HUES6 (cell line): ENCODE measurements at regions not wholly inside any gene's neighbourhood (a gene's known extent, or its start where the extent isn't known, plus 50 kb on each side); places are given as distances from the start of the nearest gene placed in this dataset.

ENCODE experiments used
- H3K27ac ChIP-seq: 2 replicates; pipeline ENCODE4 v1.7.0; 2013; ENCODE audit warnings: low read depth, mild to moderate bottlenecking, low read length, inconsistent platforms
- H3K27me3 ChIP-seq: 2 replicates; pipeline ENCODE4 v1.6.1; 2013; ENCODE audit warnings: low read length; ENCODE audit not compliant: control insufficient read depth, insufficient read depth
- H3K36me3 ChIP-seq: 2 replicates; pipeline ENCODE4 v1.6.1; 2013; ENCODE audit warnings: low read length; ENCODE audit not compliant: control insufficient read depth, insufficient read depth
- H3K4me1 ChIP-seq: 2 replicates; pipeline ENCODE4 v1.6.1; 2013; ENCODE audit warnings: low read length; ENCODE audit not compliant: control insufficient read depth, insufficient read depth
- H3K4me3 ChIP-seq: 2 replicates; pipeline ENCODE4 v1.5.1; 2013; ENCODE audit warnings: low read depth, low read length
- H3K9ac ChIP-seq: one replicate; pipeline ENCODE4 v1.6.1; 2013; ENCODE audit warnings: mild to moderate bottlenecking, low read length
- H3K9me3 ChIP-seq: 2 replicates; pipeline ENCODE4 v1.6.1; 2013; ENCODE audit warnings: low read depth, low read length; ENCODE audit not compliant: control insufficient read depth, insufficient read depth

DNA sequence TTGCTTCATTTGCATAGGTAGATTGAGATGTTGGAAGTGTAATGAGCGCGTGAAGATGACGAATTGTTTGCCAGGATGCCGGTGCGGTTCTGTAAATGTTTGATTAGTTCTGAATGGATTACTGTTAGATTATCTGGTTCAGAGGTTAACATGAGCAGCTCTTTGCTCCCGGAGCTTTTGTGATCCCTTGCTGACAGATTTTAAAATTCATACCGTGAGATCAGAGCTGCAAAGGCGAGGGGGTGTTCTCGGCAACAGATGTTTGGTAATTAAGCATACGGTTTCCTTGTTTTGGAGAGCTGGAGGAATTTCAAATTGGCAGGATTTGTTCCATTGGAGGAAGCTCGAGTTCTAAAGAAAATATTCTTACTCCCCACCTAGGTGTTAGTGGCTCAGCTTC is 237.8 kb upstream of the GPR26 start:
- H3K9me3 ChIP-seq, result no peaks in the 10 kb centered on the region
- no peak overlapping the region for H3K27ac ChIP-seq
- H3K4me3 ChIP-seq, result no peak overlapping the region
- no peaks in the 10 kb centered on the region; the same call in 1 of the 2 replicates for H3K4me1 ChIP-seq
- no peaks in the 10 kb centered on the region for H3K36me3 ChIP-seq
- no peak overlapping the region for H3K9ac ChIP-seq
- H3K27me3 ChIP-seq, result no peaks in the 10 kb centered on the region

DNA sequence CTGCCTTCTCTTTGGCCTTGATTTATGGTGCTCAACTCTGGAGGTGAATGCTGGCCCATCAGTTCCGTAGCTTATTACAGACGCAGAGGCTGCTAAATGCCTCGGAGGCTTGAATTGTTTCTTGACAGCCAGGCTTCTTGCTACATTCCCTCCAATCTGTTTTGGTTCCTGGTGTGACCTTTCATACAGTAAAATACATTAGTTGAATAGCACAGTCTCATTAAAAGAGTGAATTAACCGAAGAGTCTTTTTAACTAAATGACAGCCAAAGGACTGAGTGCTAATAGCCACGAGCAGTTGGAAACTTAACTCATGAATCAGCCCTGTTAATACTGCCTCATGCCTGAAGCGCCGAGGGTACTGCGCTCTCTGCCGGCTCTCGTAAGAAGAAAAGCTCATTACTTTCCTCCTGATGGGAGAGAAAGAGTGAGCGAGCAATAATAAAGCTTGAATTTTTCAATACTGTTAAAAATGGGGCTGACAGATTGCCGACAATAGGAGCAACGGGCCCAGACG is 236.4 kb upstream of the GPR26 start:
- no peak overlapping the region for H3K9ac ChIP-seq
- H3K4me1 ChIP-seq, result no peaks in the 10 kb centered on the region; the same call in 1 of the 2 replicates
- no peak overlapping the region for H3K27ac ChIP-seq
- no peak overlapping the region for H3K4me3 ChIP-seq
- H3K27me3 ChIP-seq, result no peaks in the 10 kb centered on the region
- H3K9me3 ChIP-seq, result no peaks in the 10 kb centered on the region
- no peaks in the 10 kb centered on the region for H3K36me3 ChIP-seq

DNA sequence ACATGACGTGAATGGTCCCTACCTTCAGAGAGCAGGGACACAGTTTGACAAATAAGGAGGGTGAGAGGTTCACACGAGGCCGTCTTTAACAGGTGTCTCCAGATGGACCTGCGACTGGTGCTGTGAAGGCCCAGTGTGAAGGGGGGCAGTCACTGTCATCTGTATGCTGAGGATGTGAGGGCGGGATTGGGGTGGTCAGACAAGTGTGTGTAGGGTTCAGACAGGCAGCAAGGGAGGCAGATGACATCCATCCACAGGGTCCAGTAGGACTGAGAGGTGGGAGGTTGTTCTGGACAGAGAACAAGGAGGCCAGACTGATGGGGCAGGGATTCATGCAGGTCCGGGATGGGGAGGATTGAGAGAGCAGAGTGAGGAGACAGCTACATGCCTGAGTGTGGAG is 232.6 kb upstream of the GPR26 start:
- H3K4me3 ChIP-seq, result no peak overlapping the region
- no peak overlapping the region for H3K9ac ChIP-seq
- no peak overlapping the region for H3K27ac ChIP-seq
- no peaks in the 10 kb centered on the region; the same call in 1 of the 2 replicates for H3K4me1 ChIP-seq
- H3K9me3 ChIP-seq, result no peaks in the 10 kb centered on the region
- H3K27me3 ChIP-seq, result no peaks in the 10 kb centered on the region
- no peaks in the 10 kb centered on the region for H3K36me3 ChIP-seq

DNA sequence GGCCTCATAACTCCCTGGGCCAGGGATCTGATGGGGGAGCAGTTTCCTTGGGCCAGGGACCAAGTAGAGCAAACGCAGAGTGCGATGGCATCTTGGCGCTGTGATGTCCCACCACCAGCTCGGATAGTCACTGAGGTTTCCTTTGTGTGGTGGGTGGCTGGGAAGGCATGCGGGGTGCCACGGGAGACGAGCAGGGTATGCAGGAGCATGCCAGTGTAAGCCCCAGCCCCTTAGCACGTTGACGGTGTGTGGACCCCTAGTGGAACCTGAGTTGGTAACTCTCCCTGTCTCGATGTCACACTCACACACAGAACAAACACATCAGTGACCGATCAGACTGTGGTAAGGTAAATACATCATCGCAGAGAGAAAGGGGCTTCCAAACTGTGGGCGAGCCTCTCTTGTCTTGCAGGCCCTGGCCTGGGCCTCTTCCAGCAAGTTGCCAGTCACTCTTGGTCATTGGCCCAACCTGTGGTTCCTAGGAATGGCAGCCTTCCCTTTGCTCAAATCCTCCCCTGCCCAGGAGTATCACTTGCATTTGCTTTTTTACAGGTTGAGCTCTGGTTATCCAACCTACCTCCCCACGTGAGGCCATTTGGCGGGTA is 231.6 kb upstream of the GPR26 start:
- H3K4me1 ChIP-seq, result no peaks in the 10 kb centered on the region; the same call in 1 of the 2 replicates
- no peak overlapping the region for H3K27ac ChIP-seq
- no peaks in the 10 kb centered on the region for H3K9me3 ChIP-seq
- H3K36me3 ChIP-seq, result no peaks in the 10 kb centered on the region
- H3K27me3 ChIP-seq, result no peaks in the 10 kb centered on the region
- no peak overlapping the region for H3K9ac ChIP-seq
- H3K4me3 ChIP-seq, result no peak overlapping the region

DNA sequence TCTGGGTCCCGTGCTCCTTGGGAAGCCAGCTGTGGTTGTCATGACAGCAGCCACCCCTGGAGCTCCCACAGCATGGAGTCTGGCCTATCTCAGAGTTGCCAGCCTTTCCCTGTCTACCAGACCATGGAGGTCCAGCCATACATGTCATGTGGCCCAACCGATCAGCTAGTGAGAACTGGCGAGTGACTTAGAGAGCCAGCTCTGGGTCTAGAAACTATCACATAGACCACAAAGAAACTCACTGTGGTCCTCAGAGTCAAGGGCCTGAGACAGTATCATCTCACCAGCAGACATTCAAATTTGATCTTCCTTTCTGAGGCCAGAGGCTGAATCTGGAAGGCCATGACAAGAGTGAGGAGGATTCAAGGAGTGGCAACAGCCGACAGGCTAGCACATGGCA is 223.3 kb upstream of the GPR26 start:
- Histone ChIP-seq H3K9me3 (no peaks in the 10 kb centered on the region), H3K9ac (no peak overlapping the region), H3K4me3 (no peak overlapping the region), H3K4me1 (no peaks in the 10 kb centered on the region), H3K27me3 (peaks cover 3% of the 10 kb centered on the region; the same call in 1 of the 2 replicates), H3K36me3 (no peaks in the 10 kb centered on the region), H3K27ac (no peak overlapping the region)

DNA sequence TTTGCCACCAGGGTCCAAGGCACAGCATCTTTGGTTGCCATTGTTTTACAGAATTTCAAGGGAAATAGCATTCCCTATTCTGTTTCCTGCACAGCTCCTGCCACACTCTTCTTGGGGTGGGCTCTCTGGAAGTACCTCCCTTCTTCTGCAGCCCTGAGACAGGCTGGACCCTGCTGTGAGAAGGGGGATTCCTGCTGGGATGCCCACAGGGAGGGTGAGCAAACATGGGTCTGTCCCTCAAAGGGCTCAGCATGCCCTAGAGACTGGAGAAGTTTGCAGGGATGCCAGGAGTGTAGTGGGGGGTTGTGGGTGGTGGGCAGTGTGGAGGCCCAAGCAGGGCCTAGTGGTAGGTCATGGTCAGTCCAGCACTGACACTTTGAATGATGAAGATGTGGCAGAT is 222.2 kb upstream of the GPR26 start:
- no peak overlapping the region for H3K27ac ChIP-seq
- no peaks in the 10 kb centered on the region for H3K9me3 ChIP-seq
- no peaks in the 10 kb centered on the region for H3K4me1 ChIP-seq
- H3K36me3 ChIP-seq, result no peaks in the 10 kb centered on the region
- H3K27me3 ChIP-seq, result peaks cover 3% of the 10 kb centered on the region; the same call in 1 of the 2 replicates
- H3K4me3 ChIP-seq, result no peak overlapping the region
- no peak overlapping the region for H3K9ac ChIP-seq

DNA sequence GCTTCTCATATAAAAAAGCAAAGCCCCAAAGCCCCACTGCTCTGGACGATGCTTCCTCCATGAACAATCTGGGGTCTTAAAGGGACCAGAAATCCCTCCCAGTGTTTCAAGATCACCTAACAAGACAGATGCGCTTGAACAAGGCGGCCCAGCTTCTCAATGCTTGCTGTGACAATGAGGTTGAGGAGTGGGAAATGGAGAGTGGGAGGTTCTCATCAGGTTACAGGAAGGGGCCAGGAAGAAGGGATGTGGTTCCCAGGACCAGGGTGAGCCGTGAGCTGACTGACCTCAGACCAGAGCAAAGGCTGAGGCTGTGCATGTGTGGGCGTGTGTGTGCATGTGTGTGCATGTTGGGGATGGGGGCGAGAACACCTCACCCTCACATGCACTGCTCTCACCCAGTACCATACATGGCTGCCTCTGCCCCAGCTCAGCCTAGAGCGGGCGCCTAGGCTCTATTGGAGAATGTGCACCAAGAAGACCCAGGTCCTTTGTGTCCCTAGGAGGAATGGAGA is 220.8 kb upstream of the GPR26 start:
- Histone ChIP-seq H3K9ac (no peak overlapping the region), H3K36me3 (no peaks in the 10 kb centered on the region), H3K4me1 (no peaks in the 10 kb centered on the region), H3K27me3 (peaks cover 3% of the 10 kb centered on the region; the same call in 1 of the 2 replicates), H3K27ac (no peak overlapping the region), H3K4me3 (no peak overlapping the region), H3K9me3 (no peaks in the 10 kb centered on the region)

DNA sequence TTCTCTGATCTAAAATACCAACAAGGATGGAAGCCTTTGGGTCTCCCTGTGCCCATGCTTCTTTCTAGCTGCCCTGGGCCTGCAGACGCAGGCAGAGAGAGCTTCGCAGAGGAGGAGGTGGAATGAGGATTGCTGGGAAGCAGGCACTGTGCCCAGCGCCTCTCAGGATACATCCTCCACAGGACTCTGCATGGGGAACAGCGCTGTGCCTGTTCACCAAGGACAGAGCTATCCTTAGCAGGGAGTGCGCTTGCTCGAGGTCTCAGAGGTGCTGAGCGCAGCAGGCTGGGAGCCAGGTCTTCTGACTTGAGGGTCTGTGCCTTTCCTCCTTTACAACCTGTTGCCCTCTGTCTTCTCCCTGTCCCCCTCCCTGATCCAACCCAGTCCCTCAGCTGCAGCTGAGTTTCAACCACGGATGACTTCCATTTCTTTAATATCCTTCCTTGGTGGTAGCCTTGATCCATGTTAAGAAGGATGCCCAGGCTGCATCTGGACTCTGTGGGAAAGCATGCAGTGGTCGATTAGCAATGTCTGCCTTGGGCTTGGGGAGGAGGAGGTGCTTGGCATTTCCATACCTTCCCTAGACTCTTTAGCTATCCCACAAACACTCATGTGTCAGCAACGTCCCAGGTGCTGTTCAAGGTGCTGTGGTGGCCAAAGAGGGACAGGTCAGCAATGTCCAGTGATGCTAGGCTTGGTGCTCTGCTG is 219.6 kb upstream of the GPR26 start:
- H3K9ac ChIP-seq, result no peak overlapping the region
- no peaks in the 10 kb centered on the region for H3K36me3 ChIP-seq
- no peaks in the 10 kb centered on the region for H3K4me1 ChIP-seq
- H3K27me3 ChIP-seq, result peaks cover 3% of the 10 kb centered on the region; the same call in 1 of the 2 replicates
- no peak overlapping the region for H3K27ac ChIP-seq
- H3K4me3 ChIP-seq, result no peak overlapping the region
- H3K9me3 ChIP-seq, result no peaks in the 10 kb centered on the region

DNA sequence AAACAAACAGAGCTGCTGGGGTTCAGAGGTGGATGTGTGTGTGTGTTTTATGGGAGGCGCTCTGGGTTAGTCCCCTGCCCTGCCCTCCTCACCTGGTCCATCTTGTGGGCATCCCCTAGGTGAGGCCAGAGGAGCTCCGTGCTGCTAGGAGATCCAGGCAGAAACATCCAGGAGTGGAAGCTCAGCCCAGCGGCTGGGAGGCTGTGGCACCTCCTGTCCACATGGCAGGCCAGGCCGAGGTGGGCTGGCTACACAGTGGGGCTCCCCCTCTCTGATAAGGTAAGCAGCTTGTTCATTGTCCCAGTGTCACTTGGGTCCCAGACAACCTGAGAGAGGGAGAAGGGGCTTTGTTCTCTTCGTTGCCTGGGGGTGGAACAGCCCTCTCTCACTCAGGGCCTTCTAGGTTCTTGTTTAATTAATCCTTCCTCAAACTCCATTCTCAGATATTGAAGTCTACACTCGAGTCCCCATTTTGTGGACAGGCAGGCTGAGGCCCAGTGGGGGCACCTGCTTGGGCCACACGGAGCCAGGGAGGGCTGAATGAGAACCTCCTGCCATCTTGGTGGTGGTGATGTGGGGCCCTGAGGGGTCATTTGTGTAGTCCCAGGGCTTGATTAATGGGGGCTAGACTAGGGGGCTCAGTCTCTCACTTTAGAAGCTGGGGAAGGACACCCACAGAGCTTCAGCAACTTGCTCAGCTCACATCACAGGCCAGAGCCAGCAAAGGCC is 216.8 kb upstream of the GPR26 start:
- no peak overlapping the region for H3K4me3 ChIP-seq
- no peaks in the 10 kb centered on the region for H3K9me3 ChIP-seq
- no peaks in the 10 kb centered on the region for H3K36me3 ChIP-seq
- peaks cover 3% of the 10 kb centered on the region; the same call in 1 of the 2 replicates for H3K27me3 ChIP-seq
- no peaks in the 10 kb centered on the region for H3K4me1 ChIP-seq
- no peak overlapping the region for H3K27ac ChIP-seq
- H3K9ac ChIP-seq, result no peak overlapping the region

DNA sequence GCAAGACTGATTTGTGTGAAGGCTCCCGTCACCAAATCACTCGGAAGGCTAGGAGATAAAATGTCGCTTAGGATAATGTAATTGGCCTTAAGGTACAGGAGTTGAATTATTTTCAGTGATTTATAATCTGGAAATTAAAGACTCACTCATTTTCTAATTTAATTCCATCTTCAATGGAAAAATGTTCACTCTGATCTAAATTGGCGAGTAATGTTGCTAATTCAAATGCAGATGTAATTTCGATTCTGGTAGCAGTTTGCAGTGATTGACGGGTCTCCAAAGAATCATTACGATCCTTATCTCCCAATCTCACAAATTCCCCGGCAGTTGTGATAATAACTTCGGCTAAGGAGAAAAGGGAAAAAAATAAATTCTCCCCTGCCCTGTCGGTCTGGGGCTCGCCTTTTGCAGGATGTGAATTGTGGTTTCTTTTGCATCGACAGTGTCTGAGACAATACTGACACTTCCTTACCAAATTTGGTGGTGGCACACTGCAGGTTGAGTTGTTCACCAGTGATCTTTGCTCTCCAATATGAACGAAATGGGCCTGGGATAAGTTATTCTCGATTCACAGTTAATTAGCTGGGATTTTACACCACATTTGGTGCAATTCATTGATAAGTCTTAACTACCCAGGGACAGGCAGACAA is 215.1 kb upstream of the GPR26 start:
- Histone ChIP-seq H3K9ac (no peak overlapping the region), H3K4me3 (no peak overlapping the region), H3K27ac (no peak overlapping the region), H3K36me3 (no peaks in the 10 kb centered on the region), H3K27me3 (no peaks in the 10 kb centered on the region), H3K4me1 (no peaks in the 10 kb centered on the region), H3K9me3 (no peaks in the 10 kb centered on the region)
